ENCODE measurements at regions not wholly inside any gene's neighbourhood (a gene's known extent, or its start where the extent isn't known, plus 50 kb on each side); places are given as distances from the start of the nearest gene placed in this dataset.

DNA sequence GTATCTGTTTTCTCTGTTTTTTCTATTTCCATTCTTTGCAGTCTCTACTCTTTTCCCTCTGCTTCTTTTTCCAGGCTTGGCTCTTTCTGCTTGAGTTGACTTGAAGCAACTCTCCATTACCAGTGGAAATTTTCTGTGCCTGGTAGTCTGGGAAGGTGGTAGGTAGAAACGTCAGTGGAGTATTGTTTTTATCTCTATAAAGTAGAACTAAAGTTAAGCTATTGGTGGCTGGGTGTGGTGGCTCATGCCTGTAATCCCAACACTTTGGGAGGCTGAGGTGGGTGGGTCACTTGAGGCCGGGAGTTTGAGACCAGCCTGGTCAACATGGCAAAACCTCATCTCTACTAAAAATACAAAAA, 438.1 kb upstream of the AR start:
- TF ChIP-seq POLR2A (IDR thresholded peaks at IDR 0.05; ENCODE audit: low read depth, low read length) (no peak), POLR2AphosphoS5 (IDR thresholded peaks at IDR 0.05; ENCODE audit: low read depth, low read length) (no peak), TAF1 (IDR thresholded peaks at IDR 0.05; ENCODE audit: low read depth, low read length) (no peak), SPI1 (IDR thresholded peaks at IDR 0.05; ENCODE audit: low read depth, low read length) (no peak), POU2F2 (IDR thresholded peaks at IDR 0.05; ENCODE audit: low read depth, low read length) (no peak)
